Parathyroid adenoma (tissue), 2 donors: ENCODE measurements at regions not wholly inside any gene's neighbourhood (a gene's known extent, or its start where the extent isn't known, plus 50 kb on each side); places are given as distances from the start of the nearest gene placed in this dataset.

ENCODE experiments used
- H2AFZ ChIP-seq: fragments of 300-600 bp; sonication (generic); one replicate; pipeline ENCODE4 v1.7.0; 2017; ENCODE audit warnings: antibody characterized with exemption, mild to moderate bottlenecking
- H3K27ac ChIP-seq: fragments of 300-600 bp; sonication (generic); one replicate; pipeline ENCODE4 v1.7.0; 2017
- H3K27me3 ChIP-seq: fragments of 300-600 bp; sonication (generic); one replicate; pipeline ENCODE4 v1.7.0; 2017; ENCODE audit warnings: low read length; ENCODE audit not compliant: control insufficient read depth, insufficient read depth
- H3K36me3 ChIP-seq: fragments of 300-600 bp; sonication (generic); one replicate; pipeline ENCODE4 v1.7.0; 2017; ENCODE audit warnings: low read length; ENCODE audit not compliant: control insufficient read depth, insufficient read depth
- H3K4me1 ChIP-seq: fragments of 300-600 bp; sonication (generic); one replicate; pipeline ENCODE4 v1.7.0; 2017; ENCODE audit warnings: control low read depth
- H3K4me2 ChIP-seq: fragments of 300-600 bp; sonication (generic); one replicate; pipeline ENCODE4 v1.7.0; 2017; ENCODE audit warnings: low read length
- H3K4me3 ChIP-seq: fragments of 300-600 bp; sonication (generic); one replicate; pipeline ENCODE4 v1.7.0; 2017; ENCODE audit warnings: low read depth, low read length
- H3K79me2 ChIP-seq: fragments of 300-600 bp; sonication (generic); one replicate; pipeline ENCODE4 v1.7.0; 2017; ENCODE audit warnings: control low read depth
- H3K9ac ChIP-seq: fragments of 300-600 bp; sonication (generic); one replicate; pipeline ENCODE4 v1.7.0; 2017; ENCODE audit warnings: mild to moderate bottlenecking
- H3K9me3 ChIP-seq: fragments of 300-600 bp; sonication (generic); one replicate; pipeline ENCODE4 v1.7.0; 2017; ENCODE audit warnings: low read length; ENCODE audit not compliant: control insufficient read depth
- TF ChIP-seq, protein P1 (sequence below): fragments of 300-600 bp; sonication (generic); IDR thresholded peaks from one replicate; pipeline ENCODE4 v1.7.0; 2017; ENCODE audit warnings: antibody characterized with exemption, mild to moderate bottlenecking
- donor health status: primary hyperparathyroidism.

DNA sequence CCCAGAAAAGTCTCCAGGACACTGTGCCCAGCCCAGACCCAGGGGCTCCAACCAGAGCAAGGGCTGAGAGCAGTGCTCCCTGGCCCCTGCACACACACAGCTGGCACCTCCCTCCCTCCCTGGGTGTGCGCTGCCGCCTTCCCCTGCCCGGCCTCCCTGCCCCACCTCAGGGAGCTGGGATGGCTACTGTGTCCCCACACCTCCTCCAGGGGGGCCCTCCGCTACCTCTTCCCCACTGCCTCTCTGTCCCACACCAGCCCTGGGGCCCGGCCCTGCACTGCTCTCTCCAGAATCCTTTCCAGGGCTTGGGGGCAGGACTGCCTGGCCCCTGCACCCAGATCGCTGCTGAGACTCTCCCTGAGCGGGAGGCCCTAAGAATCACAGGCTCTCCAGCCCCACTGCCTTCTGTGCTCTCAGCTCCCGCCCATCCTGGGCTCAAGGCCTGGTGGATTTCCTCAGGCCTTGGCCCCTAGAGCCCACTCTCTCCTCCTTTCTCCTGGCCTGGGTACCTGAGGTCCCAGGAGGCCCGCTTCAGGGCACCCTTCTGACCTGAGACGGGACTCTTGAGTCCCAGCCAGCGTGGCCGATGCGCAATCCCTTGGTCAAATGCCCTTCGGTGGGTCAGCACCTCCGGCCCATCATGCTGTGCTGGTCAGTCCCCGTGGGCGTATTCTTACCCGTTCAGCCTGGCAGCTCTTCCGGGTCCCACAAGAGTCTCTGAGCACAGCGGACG lies 276.8 kb upstream of the HDAC4 start:
- Histone ChIP-seq H3K27ac (no peak overlapping the region), H2AFZ (no peak overlapping the region), H3K4me1 (no peaks in the 10 kb centered on the region), H3K9ac (no peak overlapping the region), H3K4me2 (no peak overlapping the region), H3K79me2 (no peaks in the 10 kb centered on the region), H3K4me3 (no peak overlapping the region), H3K9me3 (no peaks in the 10 kb centered on the region), H3K36me3 (no peaks in the 10 kb centered on the region), H3K27me3 (no peaks in the 10 kb centered on the region)
- TF ChIP-seq, protein P1, sequence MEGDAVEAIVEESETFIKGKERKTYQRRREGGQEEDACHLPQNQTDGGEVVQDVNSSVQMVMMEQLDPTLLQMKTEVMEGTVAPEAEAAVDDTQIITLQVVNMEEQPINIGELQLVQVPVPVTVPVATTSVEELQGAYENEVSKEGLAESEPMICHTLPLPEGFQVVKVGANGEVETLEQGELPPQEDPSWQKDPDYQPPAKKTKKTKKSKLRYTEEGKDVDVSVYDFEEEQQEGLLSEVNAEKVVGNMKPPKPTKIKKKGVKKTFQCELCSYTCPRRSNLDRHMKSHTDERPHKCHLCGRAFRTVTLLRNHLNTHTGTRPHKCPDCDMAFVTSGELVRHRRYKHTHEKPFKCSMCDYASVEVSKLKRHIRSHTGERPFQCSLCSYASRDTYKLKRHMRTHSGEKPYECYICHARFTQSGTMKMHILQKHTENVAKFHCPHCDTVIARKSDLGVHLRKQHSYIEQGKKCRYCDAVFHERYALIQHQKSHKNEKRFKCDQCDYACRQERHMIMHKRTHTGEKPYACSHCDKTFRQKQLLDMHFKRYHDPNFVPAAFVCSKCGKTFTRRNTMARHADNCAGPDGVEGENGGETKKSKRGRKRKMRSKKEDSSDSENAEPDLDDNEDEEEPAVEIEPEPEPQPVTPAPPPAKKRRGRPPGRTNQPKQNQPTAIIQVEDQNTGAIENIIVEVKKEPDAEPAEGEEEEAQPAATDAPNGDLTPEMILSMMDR, result no peak

DNA sequence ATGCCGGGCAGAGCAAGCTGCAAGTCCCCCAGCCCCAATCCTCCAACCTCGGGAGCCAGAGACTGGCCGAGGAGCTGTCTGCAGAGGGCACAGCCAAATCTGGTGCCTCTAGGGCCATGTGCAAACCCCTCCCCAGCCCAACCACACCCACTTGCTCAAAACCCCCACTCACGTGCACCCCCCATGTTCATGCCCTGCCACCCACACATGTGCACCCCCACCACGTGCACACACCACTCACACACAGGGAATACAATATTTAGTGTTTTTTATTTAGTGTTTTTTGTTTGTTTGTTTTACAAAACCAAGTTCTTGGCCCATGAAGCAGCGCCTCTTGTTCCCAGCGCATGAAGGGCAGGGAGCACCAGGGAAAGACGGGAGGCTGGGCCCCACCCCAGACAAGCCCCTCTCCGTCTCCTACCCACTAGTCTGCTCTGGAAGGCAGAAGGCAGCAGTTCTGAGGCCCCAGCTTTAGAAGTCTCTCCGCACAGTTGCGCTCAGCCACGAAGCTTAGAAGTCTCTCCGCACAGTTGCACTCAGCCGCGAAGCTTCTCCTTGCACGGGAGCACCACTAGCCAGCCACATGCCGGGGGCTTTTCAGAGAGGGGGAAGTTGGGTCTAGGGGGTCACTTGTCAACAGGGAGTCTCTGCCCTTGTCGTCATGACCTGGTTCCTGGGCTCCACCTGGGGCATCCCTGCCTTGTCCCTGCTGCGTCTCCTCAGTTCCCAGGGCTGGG lies 276.1 kb upstream of the HDAC4 start:
- Histone ChIP-seq H3K36me3 (no peaks in the 10 kb centered on the region), H3K9me3 (no peaks in the 10 kb centered on the region), H2AFZ (no peak overlapping the region), H3K79me2 (no peaks in the 10 kb centered on the region), H3K4me3 (no peak overlapping the region), H3K9ac (no peak overlapping the region), H3K27ac (no peak overlapping the region), H3K27me3 (no peaks in the 10 kb centered on the region), H3K4me2 (no peak overlapping the region), H3K4me1 (no peaks in the 10 kb centered on the region)
- TF ChIP-seq, protein P1, result no peak

DNA sequence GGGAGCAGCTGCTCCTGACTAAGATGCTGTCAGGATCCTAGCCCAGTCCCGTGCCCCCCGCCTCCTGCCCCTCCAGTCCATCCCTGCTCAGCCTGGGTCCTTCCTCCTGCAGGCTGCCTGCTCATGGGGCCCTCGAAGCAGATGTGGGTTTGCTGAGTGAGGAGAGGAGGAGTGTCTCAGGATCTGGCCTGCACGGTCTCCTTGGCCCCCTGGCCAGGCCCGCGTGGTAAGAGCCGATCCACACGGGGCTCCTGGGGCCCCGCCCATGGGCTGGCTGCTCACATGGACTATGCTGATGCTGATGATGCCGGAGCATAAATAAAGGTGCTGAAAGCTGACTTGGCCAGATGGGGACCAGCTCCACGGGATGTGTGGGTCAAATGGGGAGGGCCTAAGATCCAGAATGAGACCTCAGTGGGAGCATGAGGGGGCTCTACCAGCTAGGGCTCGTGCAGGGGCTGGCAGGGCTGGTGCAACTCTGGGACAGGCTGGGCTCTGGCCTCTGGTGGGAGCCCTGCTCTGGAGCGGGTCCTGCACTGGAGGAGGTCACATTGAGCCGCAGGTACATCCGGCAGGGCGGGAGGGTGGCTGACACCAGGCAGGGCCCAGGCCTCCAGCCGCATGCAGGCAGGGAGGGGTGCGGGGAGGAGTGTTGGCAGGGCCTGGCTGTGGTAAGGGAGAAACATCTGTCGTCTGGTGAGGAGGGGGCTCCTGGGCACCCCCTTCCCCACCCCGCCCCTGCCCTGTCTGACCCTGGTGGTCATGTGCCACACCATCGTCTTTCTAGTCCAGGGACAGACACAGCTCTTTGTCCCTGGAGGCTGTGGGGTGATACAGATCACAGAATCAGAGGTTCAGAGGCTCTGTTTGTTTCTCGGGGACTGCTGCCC lies 275.3 kb upstream of the HDAC4 start:
- no peak overlapping the region for H3K4me2 ChIP-seq
- no peaks in the 10 kb centered on the region for H3K79me2 ChIP-seq
- no peak overlapping the region for H3K9ac ChIP-seq
- H3K4me1 ChIP-seq, result no peaks in the 10 kb centered on the region
- H2AFZ ChIP-seq, result no peak overlapping the region
- TF ChIP-seq, protein P1, result no peak
- no peaks in the 10 kb centered on the region for H3K27me3 ChIP-seq
- H3K9me3 ChIP-seq, result no peaks in the 10 kb centered on the region
- no peaks in the 10 kb centered on the region for H3K36me3 ChIP-seq
- no peak overlapping the region for H3K4me3 ChIP-seq
- H3K27ac ChIP-seq, result no peak overlapping the region

DNA sequence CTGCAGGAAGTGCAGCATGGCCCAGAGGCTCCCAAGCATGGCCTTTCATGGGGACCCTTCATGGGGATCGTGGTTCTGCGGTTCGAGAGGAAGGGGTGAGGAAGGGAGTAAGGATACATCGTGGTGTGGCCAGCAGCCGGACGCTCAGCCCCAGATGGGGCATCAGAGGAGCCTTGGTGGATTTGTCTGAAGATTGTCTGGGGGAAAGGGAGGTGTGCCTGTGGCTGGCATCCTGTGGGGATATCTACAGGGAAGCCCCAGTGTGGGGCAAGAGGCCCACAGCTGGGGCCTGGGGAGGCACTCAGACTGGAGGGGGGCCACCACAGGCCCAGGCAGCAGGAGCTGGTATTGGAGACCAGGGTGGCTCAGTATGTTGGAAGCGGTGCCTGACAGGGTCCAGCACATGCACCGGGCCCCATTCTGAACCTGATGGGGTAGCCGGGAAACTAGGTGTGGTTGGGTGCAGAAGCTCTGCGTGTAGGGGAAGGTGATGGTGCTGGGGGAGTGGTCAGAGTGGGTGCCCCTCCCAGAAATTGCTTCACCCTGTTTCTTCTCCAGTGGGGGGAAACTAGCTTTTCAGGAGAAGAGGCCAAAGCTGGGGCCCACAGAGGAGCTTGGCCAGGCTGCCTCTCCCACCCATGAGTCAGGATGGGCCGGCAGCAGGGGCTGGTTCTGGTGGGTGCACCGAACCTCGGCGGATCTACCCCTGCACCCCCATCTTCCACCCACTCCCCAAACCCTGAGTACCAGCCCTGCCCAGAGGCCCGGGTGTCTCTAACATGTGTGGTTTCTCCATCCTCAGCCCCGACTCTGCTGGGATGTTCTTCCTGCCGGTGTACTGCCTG lies 274.4 kb upstream of the HDAC4 start:
- Histone ChIP-seq H3K36me3 (no peaks in the 10 kb centered on the region), H3K9ac (no peak overlapping the region), H3K27me3 (no peaks in the 10 kb centered on the region), H3K4me2 (no peak overlapping the region), H3K4me3 (no peak overlapping the region), H3K27ac (no peak overlapping the region), H3K4me1 (no peaks in the 10 kb centered on the region), H3K79me2 (no peaks in the 10 kb centered on the region), H2AFZ (no peak overlapping the region), H3K9me3 (no peaks in the 10 kb centered on the region)
- TF ChIP-seq, protein P1, result no peak
